IMR-90 (cell line): ENCODE measurements at regions not wholly inside any gene's neighbourhood (a gene's known extent, or its start where the extent isn't known, plus 50 kb on each side); places are given as distances from the start of the nearest gene placed in this dataset.

Source experiments
- ATAC-seq: fragments of 200-7000 bp; cut with Tn5 transposase; 2 replicates; pipeline ENCODE4 v1.9.1; 2020; ENCODE audit warnings: low read depth, mild to moderate bottlenecking, moderate library complexity
- BruUV-seq: library from RNA; stranded (reverse); fragments of 400-500 nt; replicated peaks from 2 replicates; lab custom pipeline; 2021; lab: Mats Ljungman, UMichigan
- CTCF ChIA-PET: fragments of 300-600 bp; formaldehyde crosslinking; extraction: SDS; loops from one replicate; lab custom pipeline; 2021; ENCODE audit warnings: antibody characterized with exemption; lab: Yijun Ruan, JAX
- POLR2A ChIA-PET: fragments of 300-600 bp; sonication (Branson Sonifier 250); formaldehyde crosslinking; loops from one replicate; lab custom pipeline; 2022; ENCODE audit warnings: antibody characterized with exemption; ENCODE audit not compliant: unreplicated experiment; lab: Charles Lee
- DNase-seq: peaks from one replicate; pipeline ENCODE4 v3.0.0; 2013
- H2AFZ ChIP-seq: replicated peaks from 2 replicates; pipeline ENCODE3; 2013; ENCODE audit warnings: low read length, mild to moderate bottlenecking; ENCODE audit not compliant: poor library complexity
- H2AK5ac ChIP-seq: 2 replicates; pipeline ENCODE4 v1.6.1; 2013; ENCODE audit warnings: low read depth, low read length, inconsistent platforms
- H2AK9ac ChIP-seq: replicated peaks from 2 replicates; pipeline ENCODE3; 2013; ENCODE audit warnings: mild to moderate bottlenecking, low read depth, low read length, moderate library complexity; ENCODE audit not compliant: poor library complexity
- H2BK120ac ChIP-seq: 2 replicates; pipeline ENCODE4 v1.6.1; 2013; ENCODE audit warnings: low read depth, low read length, inconsistent platforms
- H2BK15ac ChIP-seq: 3 replicates; pipeline ENCODE4 v1.6.1; 2013; ENCODE audit warnings: low read depth, low read length, inconsistent platforms
- H2BK20ac ChIP-seq: 2 replicates; pipeline ENCODE4 v1.6.1; 2013; ENCODE audit warnings: low read depth, mild to moderate bottlenecking, inconsistent platforms, low read length, moderate library complexity
- H2BK5ac ChIP-seq: 2 replicates; pipeline ENCODE4 v1.6.1; 2013; ENCODE audit warnings: mild to moderate bottlenecking, low read depth, low read length, inconsistent platforms; ENCODE audit not compliant: poor library complexity, severe bottlenecking
- H3K14ac ChIP-seq: replicated peaks from 2 replicates; pipeline ENCODE4 v1.6.1; 2013; ENCODE audit warnings: low read depth, low read length, inconsistent platforms
- H3K18ac ChIP-seq: 2 replicates; pipeline ENCODE4 v1.6.1; 2013; ENCODE audit warnings: low read depth, low read length, control low read depth
- H3K23ac ChIP-seq: 2 replicates; pipeline ENCODE4 v1.6.1; 2013; ENCODE audit warnings: low read depth, low read length, inconsistent platforms
- H3K27ac ChIP-seq: 2 replicates; pipeline ENCODE4 v1.5.1; 2013; ENCODE audit warnings: mild to moderate bottlenecking, control low read depth, low read length; ENCODE audit not compliant: insufficient read depth
- H3K27me3 ChIP-seq: 2 replicates; pipeline ENCODE4 v1.6.1; 2013; ENCODE audit warnings: low read length; ENCODE audit not compliant: control insufficient read depth, insufficient read depth
- H3K36me3 ChIP-seq: 2 replicates; pipeline ENCODE4 v1.6.1; 2013; ENCODE audit warnings: low read length, mixed read lengths; ENCODE audit not compliant: control insufficient read depth, insufficient read depth
- H3K4ac ChIP-seq: 2 replicates; pipeline ENCODE4 v1.6.1; 2013; ENCODE audit warnings: low read depth, low read length, inconsistent platforms
- H3K4me1 ChIP-seq: 2 replicates; pipeline ENCODE4 v1.6.1; 2013; ENCODE audit warnings: low read length, mixed read lengths; ENCODE audit not compliant: control insufficient read depth, insufficient read depth
- H3K4me2 ChIP-seq: 2 replicates; pipeline ENCODE4 v1.6.1; 2013; ENCODE audit warnings: low read depth, mild to moderate bottlenecking, control low read depth, low read length, moderate library complexity
- H3K4me3 ChIP-seq: 2 replicates; pipeline ENCODE4 v1.5.1; 2013; ENCODE audit warnings: low read depth, mild to moderate bottlenecking, control low read depth, low read length, moderate library complexity; ENCODE audit not compliant: insufficient read depth
- H3K56ac ChIP-seq: 2 replicates; pipeline ENCODE4 v1.6.1; 2013; ENCODE audit warnings: low read length, inconsistent platforms; ENCODE audit not compliant: insufficient read depth; ENCODE audit errors: extremely low read depth
- H3K79me1 ChIP-seq, 2 experiments: 2 replicates each; pipeline ENCODE4 v1.6.1; 2013; ENCODE audit warnings: low read length in 2 of 2, inconsistent platforms in 1 of 2, low read depth in 1 of 2
- H3K9ac ChIP-seq: 2 replicates; pipeline ENCODE4 v1.6.1; 2013; ENCODE audit warnings: low read depth, low read length, control low read depth
- H3K9me1 ChIP-seq: 2 replicates; pipeline ENCODE4 v1.6.1; 2013; ENCODE audit warnings: low read length, inconsistent platforms; ENCODE audit not compliant: insufficient read depth
- H3K9me3 ChIP-seq: 2 replicates; pipeline ENCODE4 v1.6.1; 2013; ENCODE audit warnings: low read length; ENCODE audit not compliant: control insufficient read depth, insufficient read depth
- H4K20me1 ChIP-seq: 2 replicates; pipeline ENCODE4 v1.6.1; 2013; ENCODE audit warnings: low read length, inconsistent platforms; ENCODE audit not compliant: insufficient read depth
- H4K5ac ChIP-seq: 2 replicates; pipeline ENCODE4 v1.6.1; 2013; ENCODE audit warnings: mild to moderate bottlenecking, low read depth, low read length, control low read depth
- H4K8ac ChIP-seq, 2 experiments: 2 replicates each; pipeline ENCODE4 v1.6.1; 2013; ENCODE audit warnings: low read depth in 2 of 2, low read length in 2 of 2, control low read depth in 1 of 2, inconsistent platforms in 1 of 2
- H4K91ac ChIP-seq: 2 replicates; pipeline ENCODE4 v1.6.1; 2013; ENCODE audit warnings: low read depth, low read length, inconsistent platforms; ENCODE audit not compliant: insufficient read depth
- CTCF ChIP-seq: conservative IDR thresholded peaks from 2 replicates; pipeline ENCODE4 v1.5.1; 2012; ENCODE audit warnings: mild to moderate bottlenecking, low read depth, low read length, improper control_type of control experiment
- ELK1 ChIP-seq: fragments of 150-350 bp; IDR thresholded peaks from 2 replicates; pipeline ENCODE4 v1.6.1; 2016; ENCODE audit warnings: low read depth, mild to moderate bottlenecking, low read length, moderate library complexity, borderline replicate concordance
- WGBS, 2 experiments: methylation state at CpG; one replicate each; pipeline versions ENCODE4 v1.1.5 to v1.1.7; 2013; ENCODE audit warnings: missing lambda C conversion rate in 2 of 2; ENCODE audit not compliant: insufficient read length in 1 of 2; ENCODE audit errors: extremely low coverage in 2 of 2; 5-methylcytosine and 5-hydroxymethylcytosine counted together
- dilution Hi-C: fragments of 300-500 bp; cut with HindIII; formaldehyde crosslinking; loops from one replicate; pipeline ENCODE4 v1.14.3; 2018; ENCODE audit warnings: low sequenced_read_pairs; ENCODE audit not compliant: unreplicated experiment
- in situ Hi-C: fragments of 300-500 bp; cut with MboI; formaldehyde crosslinking; loops from 3 replicates; pipeline ENCODE4 v1.14.3; 2019; ENCODE audit warnings: low sequenced_read_pairs, inconsistent platforms, mixed read lengths
- intact Hi-C: fragments of 100-400 bp; cut with micrococcal nuclease; formaldehyde crosslinking; loops from 2 replicates; pipeline ENCODE4 v1.10.0; 2022

- H2AK5ac ChIP-seq = no peak overlapping the region
- no TSS peak for BruUV-seq
- intact Hi-C loops = no loop called here
- no peak overlapping the region for H2BK120ac ChIP-seq
- H3K36me3 ChIP-seq = no peaks in the 10 kb centered on the region
- no peak overlapping the region for H4K8ac ChIP-seq
- no peak overlapping the region for H3K27ac ChIP-seq
- TF ChIP-seq CTCF (no peak), ELK1 (no peak)
- H3K4me2 ChIP-seq = no peak overlapping the region
- no peaks in the 10 kb centered on the region for H3K79me1 ChIP-seq
- H3K4me1 ChIP-seq = no peaks in the 10 kb centered on the region
- dilution Hi-C loops = no loop called here
- H4K20me1 ChIP-seq = no peaks in the 10 kb centered on the region
- DNase-seq = no peak
- H3K9me1 ChIP-seq = no peaks in the 10 kb centered on the region
- H3K56ac ChIP-seq = no peak overlapping the region
- H3K14ac ChIP-seq = no peak overlapping the region
- H2BK20ac ChIP-seq = no peak overlapping the region
- H3K23ac ChIP-seq = no peak overlapping the region
- H2BK15ac ChIP-seq = no peak overlapping the region
- WGBS, 2 experiments = no CpG with 5 or more reads among the region's 1 CpG
- H2AFZ ChIP-seq = no peak overlapping the region
- no peak overlapping the region for H3K18ac ChIP-seq
- H4K91ac ChIP-seq = no peak overlapping the region
- ChIA-PET POLR2A (no interaction called here), CTCF (no interaction called here)
- no peak overlapping the region for H2AK9ac ChIP-seq
- in situ Hi-C loops = no loop called here
- no peak for ATAC-seq
- H3K9me3 ChIP-seq = no peaks in the 10 kb centered on the region; the same call in 1 of the 2 replicates
- H3K27me3 ChIP-seq = no peaks in the 10 kb centered on the region
- no peak overlapping the region for H4K5ac ChIP-seq
- no peak overlapping the region for H3K4me3 ChIP-seq
- H3K4ac ChIP-seq = no peak overlapping the region
- H3K9ac ChIP-seq = no peak overlapping the region
- H2BK5ac ChIP-seq = no peak overlapping the region
Measured at GRCh38 chr5:22998774-22999173, 145.6 kb upstream of the CDH12 start.
